GM12878 (cell line): ENCODE measurements at regions not wholly inside any gene's neighbourhood (a gene's known extent, or its start where the extent isn't known, plus 50 kb on each side); places are given as distances from the start of the nearest gene placed in this dataset.

ENCODE experiments used
- ATAC-seq: fragments of 200-7000 bp; cut with Tn5 transposase; 3 replicates; pipeline ENCODE4 v1.9.1; 2020; ENCODE audit warnings: mild to moderate bottlenecking, moderate library complexity
- BruUV-seq: library from RNA; stranded (reverse); fragments of 400-500 nt; replicated peaks from 2 replicates; lab custom pipeline; 2021; lab: Mats Ljungman, UMichigan
- CTCF ChIA-PET: fragments of 300-600 bp; sonication (Branson Sonifier 250); formaldehyde crosslinking; extraction: SDS; loops from one replicate; lab custom pipeline; 2021; ENCODE audit warnings: inconsistent platforms; lab: Yijun Ruan, JAX
- POLR2A ChIA-PET: fragments of 350-600 bp; formaldehyde crosslinking; extraction: SDS; loops from one replicate; lab custom pipeline; 2021; ENCODE audit warnings: inconsistent platforms; lab: Charles Lee
- RAD21 ChIA-PET: fragments of 300-600 bp; sonication (Branson Sonifier 250); formaldehyde crosslinking; loops from one replicate; lab custom pipeline; 2023; ENCODE audit warnings: antibody characterized with exemption; ENCODE audit not compliant: unreplicated experiment; lab: Charles Lee
- SMC1A ChIA-PET: fragments of 300-600 bp; sonication (Branson Sonifier 250); formaldehyde crosslinking; loops from one replicate; lab custom pipeline; 2023; ENCODE audit not compliant: unreplicated experiment, uncharacterized antibody; lab: Charles Lee
- DNase-seq: peaks from one replicate; pipeline ENCODE4 v3.0.0-alpha.2; 2011; ENCODE audit warnings: low read depth, low spot score
- FAIRE-seq: peaks from 3 replicates; lab custom pipeline; 2011; peaks lifted over from hg19 to GRCh38; lab: Jason Lieb, UNC
- H2AFZ ChIP-seq: 2 replicates; pipeline ENCODE4 v1.6.0; 2011; ENCODE audit warnings: low read depth, low read length, control low read depth; ENCODE audit not compliant: control insufficient read depth
- H3K27ac ChIP-seq: 2 replicates; pipeline ENCODE4 v1.5.1; 2011; ENCODE audit warnings: control low read depth; ENCODE audit not compliant: control insufficient read depth, insufficient read depth
- H3K27me3 ChIP-seq, 2 experiments: replicated peaks in 1 of 2; 2 replicates each; pipeline versions ENCODE4 v1.6.0 to v1.6.1; 2011; ENCODE audit warnings: low read length in 1 of 2; ENCODE audit not compliant: control insufficient read depth in 2 of 2, insufficient read depth in 2 of 2
- H3K36me3 ChIP-seq, 2 experiments: 2 replicates each; pipeline ENCODE4 v1.5.1; 2011; ENCODE audit warnings: low read length in 1 of 2; ENCODE audit not compliant: control insufficient read depth in 2 of 2, insufficient read depth in 2 of 2
- H3K4me1 ChIP-seq: 2 replicates; pipeline ENCODE4 v1.6.1; 2011; ENCODE audit warnings: mild to moderate bottlenecking, low read length, moderate library complexity, mixed read lengths; ENCODE audit not compliant: control insufficient read depth, insufficient read depth
- H3K4me2 ChIP-seq: 2 replicates; pipeline ENCODE4 v1.6.0; 2011; ENCODE audit warnings: control low read depth; ENCODE audit not compliant: control insufficient read depth, insufficient read depth
- H3K4me3 ChIP-seq: fragments of 200-600 bp; sonication (generic); 2 replicates; pipeline ENCODE4 v1.5.1; 2016
- H3K79me2 ChIP-seq: 2 replicates; pipeline ENCODE4 v1.6.0; 2011; ENCODE audit warnings: low read length; ENCODE audit not compliant: control insufficient read depth, insufficient read depth
- H3K9ac ChIP-seq: 2 replicates; pipeline ENCODE4 v1.8.0; 2011; ENCODE audit warnings: low read length, control low read depth, mixed read lengths; ENCODE audit not compliant: control insufficient read depth, insufficient read depth
- H3K9me3 ChIP-seq: replicated peaks from 3 replicates; pipeline ENCODE4 v1.5.1; 2011; ENCODE audit warnings: mild to moderate bottlenecking, low read length; ENCODE audit not compliant: control insufficient read depth, insufficient read depth
- H4K20me1 ChIP-seq: 2 replicates; pipeline ENCODE4 v1.6.0; 2011; ENCODE audit not compliant: control insufficient read depth, insufficient read depth
- ATF2 ChIP-seq: IDR thresholded peaks from 2 replicates; pipeline ENCODE4 v1.6.1; 2012; ENCODE audit warnings: low read length, inconsistent platforms
- BACH1 ChIP-seq: fragments of 450-650 bp; IDR thresholded peaks from 2 replicates; pipeline ENCODE4 v1.6.1; 2017; ENCODE audit warnings: mild to moderate bottlenecking, borderline replicate concordance
- HDAC6 ChIP-seq: fragments of 200-600 bp; sonication (generic); IDR thresholded peaks from one replicate; pipeline ENCODE4 v1.8.0; 2017; ENCODE audit warnings: antibody characterized with exemption; ENCODE audit not compliant: unreplicated experiment
- IKZF1 ChIP-seq: fragments of 450-650 bp; conservative IDR thresholded peaks from 2 replicates; pipeline ENCODE4 v1.6.1; 2017; ENCODE audit warnings: antibody characterized with exemption, mild to moderate bottlenecking
- JUNB ChIP-seq: IDR thresholded peaks from 2 replicates; pipeline ENCODE4 v1.6.1; 2016; ENCODE audit warnings: antibody characterized with exemption, mild to moderate bottlenecking
- MTA3 ChIP-seq: IDR thresholded peaks from 2 replicates; pipeline ENCODE4 v1.6.1; 2012; ENCODE audit warnings: low read length, inconsistent platforms, borderline replicate concordance
- NBN ChIP-seq: fragments of 450-650 bp; IDR thresholded peaks from 2 replicates; pipeline ENCODE4 v1.6.1; 2016
- RBBP5 ChIP-seq: fragments of 200-600 bp; sonication (generic); conservative IDR thresholded peaks from 2 replicates; pipeline ENCODE4 v1.6.1; 2016
- RCOR1 ChIP-seq: conservative IDR thresholded peaks from 2 replicates; pipeline ENCODE4 v1.6.1; 2012; ENCODE audit warnings: low read depth, low read length, improper control_type of control experiment
- RELA ChIP-seq: fragments of 450-650 bp; IDR thresholded peaks from 2 replicates; pipeline ENCODE4 v1.8.0; 2014; ENCODE audit warnings: borderline replicate concordance; ENCODE audit not compliant: partially characterized antibody
- SP1 ChIP-seq: IDR thresholded peaks from one replicate; pipeline ENCODE4 v1.6.1; 2011; ENCODE audit warnings: low read depth, low read length
- SREBF2 ChIP-seq: IDR thresholded peaks from 2 replicates; pipeline ENCODE4 v1.6.1; 2012; ENCODE audit warnings: mild to moderate bottlenecking, low read length
- TARDBP ChIP-seq: IDR thresholded peaks from 2 replicates; pipeline ENCODE4 v1.6.1; 2016; ENCODE audit warnings: borderline replicate concordance
- ZBED1 ChIP-seq: IDR thresholded peaks from 2 replicates; pipeline ENCODE4 v1.6.1; 2016; ENCODE audit warnings: borderline replicate concordance
- ZBTB40 ChIP-seq: fragments of 450-650 bp; IDR thresholded peaks from 2 replicates; pipeline ENCODE4 v1.6.1; 2016; ENCODE audit warnings: mild to moderate bottlenecking, moderate library complexity, borderline replicate concordance
- ZSCAN29 ChIP-seq: fragments of 450-650 bp; IDR thresholded peaks from 2 replicates; pipeline ENCODE4 v1.6.1; 2017; ENCODE audit warnings: mild to moderate bottlenecking, moderate library complexity
- in situ Hi-C: fragments of 300-500 bp; cut with MboI; formaldehyde crosslinking; loops from 9 replicates; pipeline ENCODE4 v1.14.3; 2018; ENCODE audit warnings: mixed read lengths
- intact Hi-C: fragments of 100-400 bp; cut with micrococcal nuclease; formaldehyde crosslinking; loops from one replicate; pipeline ENCODE4 v1.14.2; 2022; ENCODE audit not compliant: unreplicated experiment

GRCh38 chr6:147674794-147675193 lies 166.3 kb downstream of the SAMD5 start:
- CTCF ChIA-PET: no interaction called here

More at GRCh38 chr6:147674794-147675193, 166.3 kb downstream of the SAMD5 start:
- Histone ChIP-seq H4K20me1 (no peaks in the 10 kb centered on the region), H3K4me2 (no peak overlapping the region), H3K79me2 (no peaks in the 10 kb centered on the region), H3K27ac (no peak overlapping the region), H3K4me3 (no peak overlapping the region), H3K27me3 (no peaks in the 10 kb centered on the region), H3K4me1 (no peaks in the 10 kb centered on the region), H3K9ac (no peak overlapping the region), H3K9me3 (no peaks in the 10 kb centered on the region), H3K36me3 (no peaks in the 10 kb centered on the region), H2AFZ (no peak overlapping the region)
- DNase-seq: no peak
- no peak for TF ChIP-seq RBBP5
- no peak for TF ChIP-seq BACH1
- no peak for TF ChIP-seq NBN
- TF ChIP-seq ZBED1: no peak
- no peak for TF ChIP-seq ATF2
- no peak for TF ChIP-seq IKZF1
- TF ChIP-seq ZBTB40: no peak
- no peak for TF ChIP-seq RCOR1
- TF ChIP-seq SREBF2: no peak
- no peak for TF ChIP-seq HDAC6
- TF ChIP-seq MTA3: no peak
- no peak for TF ChIP-seq ZSCAN29
- no peak for TF ChIP-seq RELA
- no peak for TF ChIP-seq TARDBP
- TF ChIP-seq SP1: no peak
- no peak for TF ChIP-seq JUNB
- no peak for ATAC-seq
- RAD21 ChIA-PET: no interaction called here
- no TSS peak for BruUV-seq
- POLR2A ChIA-PET: no interaction called here
- FAIRE-seq: no peak
- in situ Hi-C loops: no loop called here
- SMC1A ChIA-PET: no interaction called here
- intact Hi-C loops: no loop called here
